Esophagus squamous epithelium (tissue), 4 donors: ENCODE measurements at regions not wholly inside any gene's neighbourhood (a gene's known extent, or its start where the extent isn't known, plus 50 kb on each side); places are given as distances from the start of the nearest gene placed in this dataset.

Source experiments
- CTCF ChIP-seq, 6 experiments: fragments of 450-650 bp in 4 of 6; fragments of 200-600 bp in 2 of 6; sonication (generic) in 2 of 6; IDR thresholded peaks; one replicate each; pipeline ENCODE4 v1.5.1; 2016 to 2019; ENCODE audit warnings: antibody characterized with exemption in 6 of 6, mild to moderate bottlenecking in 4 of 6, moderate library complexity in 4 of 6
- POLR2A ChIP-seq, 4 donors: fragments of 450-650 bp; IDR thresholded peaks; one replicate each; pipeline ENCODE4 v1.6.1; 2017; ENCODE audit warnings: antibody characterized with exemption in 4 of 4, mild to moderate bottlenecking in 4 of 4, moderate library complexity in 3 of 4

- no peak for TF ChIP-seq CTCF (IDR thresholded peaks at IDR 0.05)
- no peak for TF ChIP-seq POLR2A (IDR thresholded peaks at IDR 0.05)
Observed at GRCh38 chr6:15882345-15882744, 219.5 kb upstream of the DTNBP1 start.
